Activated naive CD4-positive, alpha-beta T cell treated with anti-CD3 and anti-CD28 coated beads, Interleukin-2, amount 10 ng/mL, durations not matched to agents 7 days and 5 days (primary cell): ENCODE measurements at regions not wholly inside any gene's neighbourhood (a gene's known extent, or its start where the extent isn't known, plus 50 kb on each side); places are given as distances from the start of the nearest gene placed in this dataset.

Experiments
- CTCF ChIA-PET: fragments of 350-600 bp; sonication (Branson Sonifier 250); formaldehyde crosslinking; loops from one replicate; lab custom pipeline; 2021; ENCODE audit warnings: antibody characterized with exemption; lab: Charles Lee
- DNase-seq: peaks from one replicate; pipeline ENCODE4 v3.0.0-alpha.2; 2020
- H3K27ac Mint-ChIP-seq: one replicate; pipeline ENCODE4 v1.8.0; 2021; ENCODE audit warnings: mild to moderate bottlenecking, moderate library complexity, mixed read lengths
- H3K27me3 Mint-ChIP-seq: one replicate; pipeline ENCODE4 v1.8.0; 2021; ENCODE audit warnings: mild to moderate bottlenecking, mixed read lengths
- H3K36me3 Mint-ChIP-seq: one replicate; pipeline ENCODE4 v1.8.0; 2021; ENCODE audit warnings: mixed read lengths
- H3K4me1 Mint-ChIP-seq: one replicate; pipeline ENCODE4 v1.8.0; 2021; ENCODE audit warnings: mixed read lengths
- H3K4me3 Mint-ChIP-seq: one replicate; pipeline ENCODE4 v1.8.0; 2021; ENCODE audit warnings: mild to moderate bottlenecking, moderate library complexity, mixed read lengths
- H3K9me3 Mint-ChIP-seq: one replicate; pipeline ENCODE4 v1.8.0; 2021; ENCODE audit warnings: mixed read lengths

DNA sequence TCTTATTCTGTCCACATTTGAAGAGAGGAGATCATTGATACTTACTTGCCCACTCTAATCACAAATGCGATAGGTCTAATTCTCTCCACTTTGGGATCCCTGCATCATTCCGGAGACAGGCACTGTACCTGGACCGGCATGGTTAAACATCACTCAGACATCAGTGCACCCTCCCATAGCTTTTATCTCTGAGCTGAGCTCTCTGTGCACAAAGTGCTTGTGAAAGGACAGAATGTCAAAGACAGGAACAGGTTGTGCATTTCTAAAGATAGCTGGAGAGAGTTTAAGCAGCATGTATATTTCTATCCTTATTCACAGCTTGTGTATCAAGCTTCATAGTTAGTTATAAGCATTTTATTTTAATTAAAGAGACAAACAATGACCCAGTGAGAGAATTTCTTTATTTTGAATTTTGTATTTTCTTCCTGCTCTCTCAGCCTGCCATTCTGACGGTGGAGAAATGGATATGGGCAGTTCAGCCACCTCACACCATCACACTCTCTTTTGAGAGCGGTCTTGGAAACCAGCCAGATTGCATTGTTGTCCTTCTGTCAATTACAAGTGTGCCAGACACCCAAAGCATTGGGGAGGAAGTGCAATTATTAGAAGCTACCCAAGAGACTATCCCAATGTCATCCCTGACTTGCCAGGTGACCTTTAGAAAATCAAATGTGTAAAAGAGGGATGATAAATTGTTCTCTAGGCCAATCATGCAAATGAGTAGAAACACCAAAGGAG, 65.2 kb upstream of the CHL1 start:
- no peaks in the 10 kb centered on the region for H3K4me1 Mint-ChIP-seq
- DNase-seq, result no peak
- H3K4me3 Mint-ChIP-seq, result no peak overlapping the region
- no peaks in the 10 kb centered on the region for H3K36me3 Mint-ChIP-seq
- CTCF ChIA-PET, result no interaction called here
- no peak overlapping the region for H3K27ac Mint-ChIP-seq
- no peaks in the 10 kb centered on the region for H3K9me3 Mint-ChIP-seq
- H3K27me3 Mint-ChIP-seq, result no peaks in the 10 kb centered on the region

GRCh38 chr3:132378-132777, 64.2 kb upstream of the CHL1 start:
- Mint-ChIP-seq H3K27me3 (no peaks in the 10 kb centered on the region), H3K36me3 (no peaks in the 10 kb centered on the region), H3K27ac (no peak overlapping the region), H3K4me1 (no peaks in the 10 kb centered on the region), H3K9me3 (no peaks in the 10 kb centered on the region), H3K4me3 (no peak overlapping the region)
- CTCF ChIA-PET, result no interaction called here
- no peak for DNase-seq

DNA sequence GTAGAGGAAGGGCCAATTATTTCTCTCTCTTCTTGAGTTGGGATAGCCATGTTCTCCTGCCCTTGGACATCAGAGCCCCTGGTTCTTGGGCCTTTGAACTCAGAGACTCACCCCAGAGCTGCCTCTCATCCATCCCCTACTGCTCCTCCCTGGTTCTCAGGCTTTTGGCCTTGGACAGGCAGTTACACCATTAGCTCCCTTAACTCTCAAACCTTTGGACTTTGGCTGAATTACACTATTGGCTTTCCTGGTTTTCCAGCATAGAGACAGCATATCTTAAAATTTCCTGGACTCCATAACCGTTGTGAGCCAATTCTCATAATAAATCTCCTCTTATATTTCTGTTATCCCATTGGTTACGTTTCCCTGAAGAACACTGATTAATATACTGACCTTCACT, 63.7 kb upstream of the CHL1 start:
- no peak overlapping the region for H3K4me3 Mint-ChIP-seq
- no peaks in the 10 kb centered on the region for H3K36me3 Mint-ChIP-seq
- H3K27me3 Mint-ChIP-seq, result no peaks in the 10 kb centered on the region
- H3K4me1 Mint-ChIP-seq, result no peaks in the 10 kb centered on the region
- CTCF ChIA-PET, result no interaction called here
- H3K27ac Mint-ChIP-seq, result no peak overlapping the region
- no peaks in the 10 kb centered on the region for H3K9me3 Mint-ChIP-seq
- DNase-seq, result no peak

DNA sequence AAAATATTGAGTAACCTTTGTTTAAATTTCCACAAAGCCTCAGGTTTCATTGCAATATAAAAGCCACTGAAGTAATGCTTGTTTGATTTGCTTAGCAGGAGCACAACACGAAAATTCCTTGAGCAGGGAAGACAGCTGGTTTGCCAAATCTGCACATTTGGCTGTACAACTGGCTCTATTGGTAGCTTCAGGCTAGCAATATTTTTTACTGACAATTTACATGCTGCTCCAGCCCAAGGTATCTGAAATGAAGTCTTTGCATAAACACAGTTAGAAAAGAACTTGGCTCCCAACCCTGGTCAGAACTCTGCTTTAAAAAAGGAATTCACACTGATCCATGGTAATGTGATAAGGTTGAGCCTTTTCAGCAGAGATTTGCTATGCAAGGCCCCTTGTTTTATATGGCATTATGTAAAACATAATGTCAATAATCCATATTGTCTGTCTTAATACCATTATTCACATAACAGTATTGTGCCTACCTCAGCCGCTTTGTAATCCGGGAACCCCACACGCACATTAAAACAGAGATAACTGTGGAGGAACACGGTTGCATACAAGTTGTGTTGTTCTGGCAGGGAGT, 55.7 kb upstream of the CHL1 start:
- CTCF ChIA-PET, result interaction anchor here (0.9 kb wide), 1 partner anchor 38 kb away, joined by 3 read pairs; no protein-coding TSS in a partner anchor
- no peaks in the 10 kb centered on the region for H3K36me3 Mint-ChIP-seq
- H3K4me1 Mint-ChIP-seq, result no peaks in the 10 kb centered on the region
- H3K27me3 Mint-ChIP-seq, result no peaks in the 10 kb centered on the region
- no peak overlapping the region for H3K4me3 Mint-ChIP-seq
- DNase-seq, result no peak
- H3K9me3 Mint-ChIP-seq, result no peaks in the 10 kb centered on the region
- H3K27ac Mint-ChIP-seq, result no peak overlapping the region
